ENCODE measurements at regions not wholly inside any gene's neighbourhood (a gene's known extent, or its start where the extent isn't known, plus 50 kb on each side); places are given as distances from the start of the nearest gene placed in this dataset.
"Not testable (repeated sequence)": the region's sequence is repeated elsewhere in the genome, so short reads cannot be mapped to it uniquely, and the experiment has no call there.

GRCh38 chr15:35182841-35183479 lies 97.9 kb upstream of the NANOGP8 start:
- H3K4me3 ChIP-seq = no peak overlapping the region
- intact Hi-C loops (cut with DNase I; ENCODE audit: low total_unique reads) = no loop called here
- no peaks in the 10 kb centered on the region for H3K36me3 ChIP-seq
- H3K9me3 ChIP-seq = no peaks in the 10 kb centered on the region
- no peaks in the 10 kb centered on the region for H3K27me3 ChIP-seq
- TF ChIP-seq POLR2A (IDR thresholded peaks at IDR 0.05) = no peak
- TF ChIP-seq CTCF (IDR thresholded peaks at IDR 0.05) = no peak
- H3K4me1 ChIP-seq = no peaks in the 10 kb centered on the region
- H3K27ac ChIP-seq = no peak overlapping the region
- DNase-seq = no peak

- H3K4me1 ChIP-seq = no peaks in the 10 kb centered on the region
- no peaks in the 10 kb centered on the region for H3K27me3 ChIP-seq
- intact Hi-C loops (cut with DNase I; ENCODE audit: low total_unique reads) = no loop called here
- H3K4me3 ChIP-seq = no peak overlapping the region
- H3K9me3 ChIP-seq = no peaks in the 10 kb centered on the region
- no peak overlapping the region for H3K27ac ChIP-seq
- H3K36me3 ChIP-seq = no peaks in the 10 kb centered on the region
- DNase-seq = no peak
- TF ChIP-seq CTCF (IDR thresholded peaks at IDR 0.05) (no peak), POLR2A (IDR thresholded peaks at IDR 0.05) (no peak)
These were observed 96.4 kb upstream of the NANOGP8 start for GRCh38 chr15:35181538-35181937.

- no peaks in the 10 kb centered on the region for H3K36me3 ChIP-seq
- no peaks in the 10 kb centered on the region for H3K4me1 ChIP-seq
- intact Hi-C loops (cut with DNase I; ENCODE audit: low total_unique reads) = no loop called here
- no peak for DNase-seq
- H3K27ac ChIP-seq = no peak overlapping the region
- TF ChIP-seq POLR2A (IDR thresholded peaks at IDR 0.05) (no peak), CTCF (IDR thresholded peaks at IDR 0.05) (no peak)
- H3K4me3 ChIP-seq = no peak overlapping the region
- no peaks in the 10 kb centered on the region for H3K27me3 ChIP-seq
- H3K9me3 ChIP-seq = no peaks in the 10 kb centered on the region
These were observed 94.6 kb upstream of the NANOGP8 start for GRCh38 chr15:35179739-35180138.

GRCh38 chr15:35178186-35178585 lies 93.1 kb upstream of the NANOGP8 start:
- intact Hi-C loops (cut with DNase I; ENCODE audit: low total_unique reads); DNase-seq; H3K4me1 ChIP-seq; H3K27me3 ChIP-seq; H3K36me3 ChIP-seq; H3K4me3 ChIP-seq; H3K9me3 ChIP-seq; H3K27ac ChIP-seq: not testable (repeated sequence)

- Histone ChIP-seq H3K36me3 (no peaks in the 10 kb centered on the region), H3K27ac (no peak overlapping the region), H3K4me3 (no peak overlapping the region), H3K4me1 (no peaks in the 10 kb centered on the region), H3K27me3 (no peaks in the 10 kb centered on the region), H3K9me3 (no peaks in the 10 kb centered on the region)
- DNase-seq = no peak
- intact Hi-C loops (cut with DNase I; ENCODE audit: low total_unique reads) = no loop called here
- TF ChIP-seq POLR2A (IDR thresholded peaks at IDR 0.05) = no peak
- TF ChIP-seq CTCF (IDR thresholded peaks at IDR 0.05) = no peak
These were observed 89.9 kb upstream of the NANOGP8 start for GRCh38 chr15:35174948-35175347.
